Nephron (organoid): ENCODE measurements at regions not wholly inside any gene's neighbourhood (a gene's known extent, or its start where the extent isn't known, plus 50 kb on each side); places are given as distances from the start of the nearest gene placed in this dataset.

Experiments
- H3K27ac Mint-ChIP-seq, 3 experiments: 2 replicates each; pipeline ENCODE4 v1.8.0; 2020; ENCODE audit warnings: mixed read lengths in 3 of 3, mild to moderate bottlenecking in 2 of 3, moderate library complexity in 1 of 3
- H3K27me3 Mint-ChIP-seq: 2 replicates; pipeline ENCODE4 v1.8.0; 2021; ENCODE audit warnings: low read depth, mild to moderate bottlenecking, moderate library complexity, mixed read lengths
- H3K36me3 Mint-ChIP-seq: 2 replicates; pipeline ENCODE4 v1.8.0; 2020; ENCODE audit warnings: low read depth, mixed read lengths
- H3K4me1 Mint-ChIP-seq: 2 replicates; pipeline ENCODE4 v1.8.0; 2020; ENCODE audit warnings: mixed read lengths
- H3K4me3 Mint-ChIP-seq, 3 experiments: 2 replicates each; pipeline ENCODE4 v1.8.0; 2020; ENCODE audit warnings: mild to moderate bottlenecking in 3 of 3, mixed read lengths in 3 of 3, moderate library complexity in 2 of 3
- H3K9me3 Mint-ChIP-seq: 2 replicates; pipeline ENCODE4 v1.8.0; 2020; ENCODE audit warnings: mixed read lengths
- CTCF ChIP-seq, 3 experiments: fragments of 200-600 bp; sonication (generic); IDR thresholded peaks; one replicate each; pipeline ENCODE4 v1.5.0; 2021; ENCODE audit warnings: antibody characterized with exemption in 3 of 3; ENCODE audit not compliant: unreplicated experiment in 3 of 3

GRCh38 chr4:80125252-80126177 is 52.5 kb upstream of the ANTXR2 start:
- Mint-ChIP-seq H3K27me3 (no peaks in the 10 kb centered on the region), H3K4me3 (no peak overlapping the region), H3K36me3 (no peaks in the 10 kb centered on the region), H3K9me3 (no peaks in the 10 kb centered on the region), H3K4me1 (no peaks in the 10 kb centered on the region), H3K27ac (no peak overlapping the region)
- TF ChIP-seq CTCF (IDR thresholded peaks at IDR 0.05; ENCODE audit: unreplicated experiment in 3 of 3): peak in 1 of 3 experiments; percentile 27

GRCh38 chr4:80124246-80125211 is 51.5 kb upstream of the ANTXR2 start:
- H3K4me1 Mint-ChIP-seq: no peaks in the 10 kb centered on the region
- H3K36me3 Mint-ChIP-seq: no peaks in the 10 kb centered on the region
- no peaks in the 10 kb centered on the region for H3K27me3 Mint-ChIP-seq
- H3K27ac Mint-ChIP-seq: no peak overlapping the region
- no peak overlapping the region for H3K4me3 Mint-ChIP-seq
- no peaks in the 10 kb centered on the region for H3K9me3 Mint-ChIP-seq
- no peak for TF ChIP-seq CTCF (IDR thresholded peaks at IDR 0.05; ENCODE audit: unreplicated experiment in 3 of 3)
